GM19438 (cell line): ENCODE measurements at regions not wholly inside any gene's neighbourhood (a gene's known extent, or its start where the extent isn't known, plus 50 kb on each side); places are given as distances from the start of the nearest gene placed in this dataset.

Experiments used
- ATAC-seq: cut with Tn5 transposase; IDR thresholded peaks from one replicate; pipeline ENCODE4 v1.9.1; 2021; ENCODE audit warnings: low read depth; ENCODE audit not compliant: unreplicated experiment

DNA sequence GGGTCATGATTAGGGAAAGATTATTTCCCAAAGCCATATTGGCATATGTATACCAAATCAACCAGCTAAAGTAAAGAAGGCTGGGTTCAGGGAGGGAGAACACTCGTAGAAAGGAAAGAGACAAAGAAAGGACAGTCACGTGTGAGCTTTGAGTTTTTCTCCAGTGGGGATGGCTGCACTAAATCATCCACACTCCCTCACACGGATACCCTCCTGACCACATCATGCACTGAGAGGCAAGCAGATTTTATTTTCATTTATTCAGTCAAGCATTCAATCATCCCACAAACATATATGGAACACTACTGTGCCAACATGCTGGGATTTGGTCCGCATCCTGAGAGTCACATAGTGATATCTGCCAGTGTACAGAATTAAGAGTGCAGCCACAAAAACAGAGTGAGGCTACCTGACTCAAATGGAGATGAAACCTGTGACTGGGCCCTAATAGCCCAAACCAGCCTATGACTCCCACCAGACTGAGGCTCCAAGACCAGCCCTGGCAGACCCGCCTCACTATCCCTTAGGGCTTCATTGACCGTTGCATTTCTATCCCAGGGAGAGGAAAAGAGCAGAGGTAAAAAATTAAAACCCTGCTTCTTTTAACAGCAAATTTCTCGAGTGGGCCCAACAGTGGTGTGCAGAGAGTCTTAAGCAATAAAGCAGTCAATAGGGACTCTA, 155.9 kb downstream of the BARHL2 start:
- no peak for ATAC-seq

DNA sequence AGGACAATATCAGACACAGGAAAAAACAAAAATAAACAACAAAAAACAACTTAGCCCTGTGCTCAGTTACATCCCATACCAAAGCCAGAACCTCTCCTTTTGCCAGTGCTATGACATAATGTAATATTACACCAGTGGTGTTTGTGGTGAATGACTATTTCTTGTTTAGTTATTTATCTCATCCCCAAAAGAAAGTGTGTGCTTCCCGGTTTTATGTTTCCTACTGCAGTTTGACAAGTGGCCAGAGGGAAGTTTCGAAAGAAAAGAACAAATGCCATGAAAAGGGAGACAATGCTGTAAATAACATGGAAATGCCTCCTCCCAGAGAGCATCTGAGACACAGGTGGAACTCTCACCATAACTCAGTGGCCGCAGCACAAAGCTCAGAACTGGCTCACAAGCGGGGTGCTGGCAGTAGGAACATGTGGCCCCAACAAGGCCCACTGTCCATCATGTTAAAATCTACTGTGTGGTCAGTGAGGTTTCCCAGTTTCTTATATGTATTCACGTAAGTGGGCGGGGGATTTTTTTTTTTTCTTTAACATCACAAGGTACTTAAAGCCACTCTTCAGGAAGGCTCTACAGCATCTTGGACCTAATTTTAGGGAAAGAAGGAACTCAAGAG, 158.2 kb downstream of the BARHL2 start:
- ATAC-seq = no peak

DNA sequence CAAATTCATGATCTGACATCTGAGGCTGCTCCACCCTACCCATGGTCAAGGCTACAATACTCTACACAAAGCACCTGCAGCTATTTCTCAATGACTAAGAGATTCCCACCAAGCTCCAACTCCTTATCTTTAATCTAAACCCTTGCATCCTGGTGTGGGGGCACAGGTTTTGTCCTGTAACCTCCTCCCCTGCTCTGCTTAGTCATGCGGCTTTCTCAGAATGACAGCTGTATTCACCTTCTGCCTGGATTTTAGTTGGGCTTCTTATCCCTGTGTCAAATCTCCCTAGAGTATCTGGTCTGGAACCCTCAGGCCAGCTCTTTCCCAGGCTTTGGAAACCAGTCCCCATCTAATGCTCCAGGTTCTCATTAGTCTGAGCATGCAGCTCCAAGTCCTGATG, 159.0 kb downstream of the BARHL2 start:
- ATAC-seq = no peak

DNA sequence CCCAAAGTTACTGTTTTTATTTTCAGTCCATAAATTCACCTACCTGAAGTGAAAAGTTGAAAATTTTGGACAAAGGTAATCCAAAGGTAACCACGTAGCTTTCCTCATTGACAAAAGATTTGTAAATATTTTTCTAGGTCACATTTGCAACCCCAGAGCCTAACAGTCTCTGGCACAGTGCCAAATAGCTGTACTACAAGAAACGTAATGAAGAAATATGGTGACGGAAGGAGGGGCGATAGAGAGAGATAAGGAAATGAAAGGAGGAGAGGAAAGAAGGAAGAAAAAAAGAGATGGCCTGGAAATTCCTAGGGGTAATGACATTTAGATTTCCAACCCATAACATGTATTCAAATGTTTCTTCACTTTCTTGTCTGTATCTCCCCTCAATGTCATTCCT, 159.4 kb downstream of the BARHL2 start:
- no peak for ATAC-seq

DNA sequence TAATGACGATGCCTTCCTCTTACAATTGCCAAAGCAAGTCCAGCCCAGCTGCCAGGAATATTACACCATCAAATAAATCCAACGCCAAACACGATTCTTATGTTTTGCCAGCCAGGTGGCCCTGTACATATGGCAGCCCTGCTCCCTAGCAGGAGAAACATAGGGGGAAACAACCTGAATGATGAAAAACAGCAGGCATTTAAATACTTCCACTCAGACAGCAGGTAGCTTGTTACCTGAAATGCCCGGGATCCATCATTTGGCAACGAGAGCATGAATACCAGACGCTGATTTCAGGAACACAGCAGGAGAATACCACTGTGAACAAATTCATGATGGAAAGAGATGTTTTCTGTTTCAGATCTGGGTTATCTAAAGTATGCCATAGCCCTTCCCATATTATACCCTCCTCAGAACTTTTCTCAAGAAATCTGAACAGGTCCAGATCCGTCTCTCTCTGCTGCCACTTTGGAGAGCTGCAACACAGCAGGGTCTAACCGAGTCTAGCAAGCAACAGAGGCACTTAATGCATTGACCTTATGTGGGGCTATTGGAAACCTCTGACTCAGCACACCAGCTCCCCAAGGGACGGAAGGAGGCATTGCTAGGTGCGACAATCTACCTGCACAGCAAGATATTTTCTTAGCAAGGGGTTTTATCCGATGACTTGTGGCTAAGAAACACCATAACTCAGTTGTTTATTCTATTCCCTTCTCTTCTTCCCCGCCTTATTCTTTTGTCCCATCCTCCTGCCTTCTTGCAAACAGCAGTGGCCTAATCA, 166.3 kb downstream of the BARHL2 start:
- no peak for ATAC-seq

DNA sequence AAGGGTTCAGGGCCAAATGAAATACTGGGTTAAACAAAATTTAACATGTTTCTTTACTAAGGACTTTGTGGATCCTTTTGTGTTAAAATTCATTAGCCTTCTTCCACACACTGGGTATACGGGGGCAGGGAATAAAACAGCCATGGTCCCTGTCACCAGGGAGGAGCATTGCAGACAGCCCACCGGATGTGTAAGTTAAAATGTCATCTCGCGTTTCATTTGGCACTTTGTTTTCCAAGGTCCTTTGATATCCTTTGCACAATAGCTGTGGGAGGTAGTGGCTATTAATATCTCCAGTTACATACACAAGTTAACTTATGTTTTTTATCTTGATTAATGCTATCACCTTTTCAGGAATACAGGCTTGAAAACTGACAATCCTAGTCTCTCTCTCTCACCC, 172.7 kb downstream of the BARHL2 start:
- ATAC-seq = no peak

DNA sequence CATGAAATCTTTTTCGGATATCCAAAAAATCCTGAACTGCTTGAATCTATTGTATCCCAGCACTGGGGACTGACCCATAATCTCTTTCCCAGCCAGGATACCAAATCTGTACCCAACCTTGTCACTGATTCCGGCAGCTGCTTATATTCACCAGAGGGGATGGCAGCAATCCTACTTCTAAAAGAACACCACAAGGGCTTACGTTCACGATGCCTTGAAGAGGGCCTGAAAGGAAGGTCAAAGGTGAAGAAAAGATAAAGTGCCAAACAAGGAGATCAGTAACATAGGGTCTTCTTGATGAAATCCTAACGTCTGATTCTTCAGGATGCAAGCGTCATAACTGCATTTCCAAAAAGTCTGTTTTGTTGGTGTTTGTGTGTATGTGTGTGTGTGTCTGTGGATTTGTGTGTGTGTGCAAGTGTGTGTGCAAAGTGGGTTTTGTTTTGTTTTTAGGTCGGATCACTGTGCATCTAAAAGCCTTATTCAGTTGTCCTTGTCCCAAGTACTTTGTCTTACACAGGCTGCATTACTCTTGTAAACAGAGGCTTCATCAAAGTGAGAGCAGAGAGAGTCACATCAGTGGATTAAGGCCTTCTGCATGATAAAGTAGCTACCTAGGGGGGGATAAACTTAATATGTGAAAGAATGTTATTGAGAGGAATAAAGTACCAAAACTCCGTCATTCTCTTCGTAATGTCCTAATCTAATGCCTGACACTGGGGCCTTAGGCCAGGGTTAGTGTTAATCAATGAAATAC, 179.3 kb downstream of the BARHL2 start:
- ATAC-seq = no peak

DNA sequence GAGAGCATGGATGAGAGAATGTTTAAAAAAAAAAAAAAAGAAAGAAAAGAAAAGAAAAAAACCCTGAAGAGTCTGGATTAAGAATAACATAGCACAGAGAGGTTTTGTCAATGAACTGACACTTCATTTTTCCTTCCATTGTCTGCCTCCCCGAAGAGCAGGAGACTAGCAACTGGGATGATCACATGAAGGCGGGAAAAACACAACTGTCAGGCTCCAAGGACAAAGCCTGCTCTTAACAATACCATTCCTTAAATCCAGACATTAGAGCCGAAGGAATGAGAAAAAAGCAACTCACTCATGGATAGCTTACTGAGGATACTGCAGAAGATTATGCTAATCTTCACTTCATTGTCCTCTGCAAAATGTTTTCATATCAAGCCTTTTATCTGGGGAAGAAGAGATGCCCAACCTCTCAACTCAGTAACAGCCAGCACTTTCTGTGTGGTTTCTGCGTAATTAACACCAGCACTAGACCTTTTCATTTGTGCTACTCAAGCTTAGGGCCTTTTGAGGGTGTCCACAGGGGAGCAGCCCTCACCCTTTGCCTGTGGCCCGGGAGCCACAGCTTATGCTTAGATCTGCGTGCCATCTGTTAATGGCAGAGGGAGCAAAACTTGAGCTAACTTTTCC, 182.3 kb downstream of the BARHL2 start:
- ATAC-seq = no peak

DNA sequence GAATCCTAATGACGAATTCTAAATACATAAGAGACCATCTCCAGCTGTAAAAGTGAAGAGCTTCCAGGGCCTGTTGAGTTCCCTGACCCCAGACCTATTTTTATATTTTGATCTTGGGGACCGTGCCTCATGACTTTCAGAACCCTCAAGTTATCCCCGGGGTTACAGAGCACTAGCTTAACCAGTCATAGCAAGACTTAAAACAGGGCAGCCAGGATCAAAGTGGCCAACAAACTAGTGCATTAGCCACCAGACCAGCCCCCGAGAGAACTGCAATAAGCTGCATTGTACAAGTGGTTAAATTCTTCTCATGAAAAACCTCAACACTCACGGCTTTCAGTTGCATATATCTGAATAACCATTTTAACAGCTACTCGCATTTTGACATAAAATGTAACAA, 183.0 kb downstream of the BARHL2 start:
- no peak for ATAC-seq

DNA sequence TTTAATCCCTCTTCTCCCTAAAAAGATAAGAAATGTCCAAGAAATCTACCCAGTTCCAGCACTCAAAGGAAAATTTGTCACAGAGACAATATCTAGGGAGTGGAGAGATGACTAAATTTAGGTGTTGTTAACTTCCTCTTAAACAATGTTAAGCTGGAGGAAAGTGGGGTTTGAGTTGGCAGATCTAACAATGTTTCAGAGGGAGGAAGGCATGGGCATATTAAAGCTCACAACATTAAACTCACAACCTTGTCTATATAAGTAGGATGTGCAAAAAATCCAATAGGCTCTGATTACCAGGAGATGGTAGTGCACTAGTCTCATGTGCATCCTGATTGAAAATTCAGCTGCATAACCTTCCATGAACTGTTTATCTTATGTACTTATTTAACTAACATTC, 190.1 kb downstream of the BARHL2 start:
- no peak for ATAC-seq

DNA sequence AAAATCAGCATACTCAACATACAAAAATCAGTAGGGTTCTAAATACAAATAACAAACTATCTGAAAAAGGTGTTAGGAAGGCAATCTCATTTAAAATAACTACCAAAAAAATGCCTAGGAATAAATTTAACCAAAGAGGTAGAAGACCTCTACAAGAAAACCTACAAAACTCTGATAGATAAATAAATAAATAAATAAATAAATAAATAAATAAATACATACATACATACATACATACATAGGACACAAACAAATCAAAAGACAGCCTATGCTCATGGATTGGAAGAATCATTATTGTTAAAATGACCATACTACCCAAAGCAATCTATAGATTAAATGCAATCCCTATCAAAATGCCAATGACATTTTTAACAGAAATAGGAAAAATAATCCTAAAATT, 194.7 kb downstream of the BARHL2 start:
- no peak for ATAC-seq

DNA sequence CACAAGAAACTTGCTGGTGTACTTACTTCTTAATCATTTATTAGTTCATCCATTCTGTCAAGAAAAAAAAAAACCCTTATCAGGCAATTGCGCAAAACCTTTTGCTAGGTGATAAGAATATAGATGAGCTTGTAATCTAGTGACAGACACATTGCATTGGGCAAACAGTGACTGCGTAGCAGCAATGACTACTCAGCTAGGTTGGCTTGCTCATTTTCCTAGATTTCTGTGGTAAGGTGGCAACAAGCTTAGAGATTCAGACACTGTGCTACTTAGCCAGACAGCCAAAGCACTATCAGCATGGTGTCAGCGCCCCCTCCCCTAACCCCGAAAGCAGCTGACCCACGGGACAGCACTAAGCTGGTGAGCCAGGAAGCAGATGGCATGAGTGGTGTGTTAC, 203.1 kb downstream of the BARHL2 start:
- no peak for ATAC-seq

DNA sequence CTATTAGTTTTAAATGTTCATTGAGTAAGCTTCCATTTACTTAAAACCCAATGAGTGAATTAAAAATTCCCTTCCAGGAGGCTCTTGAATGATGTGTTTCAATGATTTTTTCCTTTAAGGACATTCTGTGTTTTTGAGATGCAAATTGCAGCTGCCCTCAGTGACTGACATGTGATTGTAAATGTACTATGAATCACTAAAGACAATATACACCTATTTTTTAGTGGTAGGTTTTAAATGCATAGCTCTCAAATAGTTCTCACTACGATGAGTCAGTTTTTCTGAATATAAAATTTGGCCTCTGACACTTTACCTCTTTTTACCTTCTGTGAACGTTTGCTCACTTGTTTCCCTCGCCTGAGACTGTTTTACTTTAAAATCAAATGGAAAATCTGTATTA, 204.7 kb downstream of the BARHL2 start:
- ATAC-seq = no peak

DNA sequence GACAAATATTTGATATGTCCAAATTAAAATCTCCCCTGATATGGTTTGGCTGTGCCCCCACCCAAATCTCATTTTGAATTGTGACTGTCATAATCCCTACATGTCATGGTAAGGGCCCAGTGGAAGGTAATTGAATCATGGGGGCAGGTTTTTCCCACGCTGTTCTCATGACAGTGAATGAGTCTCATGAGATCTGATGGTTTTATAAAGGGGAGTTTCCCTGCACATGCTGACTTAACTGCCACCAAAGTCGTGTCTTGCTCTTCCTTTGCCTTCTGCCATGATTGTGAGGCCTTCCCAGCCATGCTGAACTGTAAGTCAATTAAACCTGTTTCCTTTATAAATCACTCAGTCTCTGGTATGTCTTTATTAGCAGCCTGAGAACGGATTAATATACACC, 207.0 kb downstream of the BARHL2 start:
- no peak for ATAC-seq

DNA sequence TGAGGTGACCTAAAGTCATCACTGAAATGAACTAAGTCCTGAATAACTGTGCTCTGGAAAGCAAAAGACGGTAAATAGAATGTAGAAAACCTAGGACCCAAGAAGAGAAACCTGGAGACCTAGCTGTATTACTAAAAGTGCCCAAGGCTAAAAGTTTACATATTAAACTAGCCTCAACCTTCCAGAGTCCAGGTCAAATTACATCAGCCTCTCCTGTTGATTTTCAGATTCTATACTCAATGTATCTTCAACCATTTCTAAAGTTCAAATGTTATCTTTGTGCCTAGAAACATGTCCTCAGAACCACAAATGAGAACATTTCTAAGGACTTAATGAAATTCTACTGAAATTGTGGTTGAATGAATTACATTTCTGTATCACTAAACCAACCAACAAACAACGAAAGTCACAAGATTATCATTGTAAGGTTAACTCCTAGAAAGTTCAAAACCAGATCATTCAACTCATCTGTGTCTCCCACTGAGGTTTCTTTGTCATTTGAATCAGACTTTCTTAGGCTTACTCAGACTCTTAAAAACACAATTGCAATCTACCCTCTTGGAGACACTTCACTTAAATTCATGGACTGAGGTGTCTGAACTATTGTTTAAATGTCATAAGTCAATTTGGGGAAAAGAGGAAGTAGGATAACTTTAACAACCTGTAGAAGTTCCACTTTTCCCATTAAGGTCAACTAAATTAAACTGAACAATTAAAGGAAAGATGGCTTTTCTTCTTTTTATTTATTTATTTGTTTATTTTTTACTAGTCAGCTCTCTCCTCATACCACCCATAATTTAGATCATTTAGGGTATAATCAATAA, 207.7 kb downstream of the BARHL2 start:
- ATAC-seq = no peak

DNA sequence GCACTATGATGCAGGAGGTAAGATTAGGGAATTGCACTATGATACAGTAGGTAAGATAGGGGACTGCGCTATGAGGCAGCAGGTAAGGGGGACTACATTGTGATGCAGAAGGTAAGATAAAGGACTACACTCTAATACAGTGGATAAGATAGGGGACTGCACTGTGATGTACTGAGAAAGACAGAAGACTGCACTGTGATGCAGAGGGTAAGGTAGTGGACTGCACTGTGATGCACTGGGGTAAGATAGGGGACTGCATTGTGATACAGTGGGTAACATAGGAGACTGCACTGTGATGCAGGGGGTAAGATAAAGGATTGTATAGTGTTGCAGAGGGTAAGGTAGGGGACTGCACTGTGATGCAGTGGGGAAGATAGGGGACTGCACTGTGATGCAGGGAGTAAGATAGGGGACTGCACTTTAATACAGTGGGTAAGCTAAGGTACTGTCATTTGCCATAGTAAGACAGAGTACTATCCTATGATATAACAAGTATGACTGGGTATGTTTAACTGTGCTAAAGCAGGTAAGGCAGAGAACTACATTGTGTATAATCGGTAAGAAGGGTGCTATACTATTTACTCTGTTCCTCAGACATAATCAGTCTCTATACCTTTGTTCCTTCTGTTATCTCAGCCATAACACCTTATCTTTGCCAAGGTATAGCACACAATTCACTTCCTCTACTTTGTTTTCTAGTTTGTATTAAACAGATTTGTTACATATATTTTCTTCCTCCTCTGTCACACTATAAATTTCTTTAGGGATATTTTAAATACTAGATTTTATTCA, 208.5 kb downstream of the BARHL2 start:
- no peak for ATAC-seq

DNA sequence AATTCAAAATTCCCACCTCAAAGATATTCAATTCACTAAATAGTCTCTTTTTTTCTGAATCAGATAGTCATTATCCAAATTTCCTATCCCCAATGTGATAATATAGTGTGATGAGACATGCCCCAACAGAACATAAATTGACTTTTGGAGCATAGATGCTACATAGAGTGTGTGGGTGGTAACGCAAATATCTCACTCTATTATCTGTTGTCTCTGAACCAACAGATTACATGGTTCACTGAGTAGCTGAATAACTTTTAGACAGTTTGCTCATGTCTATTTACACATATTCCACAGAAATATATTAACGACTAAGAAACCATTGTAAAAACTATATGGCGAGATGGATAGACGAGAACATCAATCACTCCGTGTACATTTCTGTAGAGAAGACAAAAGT, 209.9 kb downstream of the BARHL2 start:
- ATAC-seq = no peak

DNA sequence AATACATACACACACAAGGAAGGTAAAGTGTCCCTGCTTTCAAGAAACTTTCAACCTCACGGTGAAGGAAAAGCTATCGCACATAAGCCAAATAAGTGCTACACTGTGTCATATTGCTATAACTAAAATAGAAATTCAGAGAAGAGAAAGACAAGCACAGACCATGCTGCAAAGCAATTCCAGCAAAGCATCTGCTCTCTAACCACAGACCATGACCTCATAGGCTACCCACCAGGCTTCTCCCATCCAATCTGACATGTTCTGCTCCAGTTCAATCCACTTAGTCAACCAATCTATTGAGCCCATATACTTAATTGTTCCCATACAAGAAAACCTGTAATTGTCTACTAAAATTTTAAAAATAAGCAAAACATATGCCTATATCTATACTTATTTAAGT, 211.3 kb downstream of the BARHL2 start:
- ATAC-seq = no peak

DNA sequence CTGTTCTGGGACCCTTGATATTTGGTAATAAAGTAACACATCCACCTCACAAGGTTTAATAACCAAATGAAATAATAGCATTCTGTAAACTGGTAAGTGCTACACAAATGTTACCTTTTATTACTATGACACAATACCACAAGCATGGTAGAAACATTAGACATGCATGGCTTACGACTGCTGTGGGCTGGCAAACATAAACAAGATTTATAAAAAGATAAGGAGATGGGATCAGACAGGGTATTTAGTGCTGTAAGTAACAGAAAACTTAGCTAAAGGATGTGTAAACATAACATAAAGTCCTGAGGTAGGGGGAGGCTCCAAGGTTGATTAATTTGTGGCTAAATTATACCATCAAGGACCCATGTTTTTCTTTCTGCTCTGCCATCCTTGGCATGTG, 212.6 kb downstream of the BARHL2 start:
- ATAC-seq = no peak
